NT2/D1 (cell line): ENCODE measurements at regions not wholly inside any gene's neighbourhood (a gene's known extent, or its start where the extent isn't known, plus 50 kb on each side); places are given as distances from the start of the nearest gene placed in this dataset.

Experiments used
- DNase-seq: peaks from one replicate; pipeline ENCODE4 v3.0.0-alpha.2; 2011; ENCODE audit warnings: low read depth, low spot score
- H3K27me3 ChIP-seq: 2 replicates; pipeline ENCODE4 v1.6.0; 2011; ENCODE audit warnings: mild to moderate bottlenecking; ENCODE audit not compliant: insufficient read length, insufficient read depth
- H3K36me3 ChIP-seq: 2 replicates; pipeline ENCODE4 v1.6.1; 2011; ENCODE audit warnings: mild to moderate bottlenecking, low read length, mixed read lengths; ENCODE audit not compliant: insufficient read depth, insufficient read length
- H3K4me1 ChIP-seq: 2 replicates; pipeline ENCODE4 v1.5.1; 2011; ENCODE audit not compliant: insufficient read depth, insufficient read length
- H3K4me3 ChIP-seq: 2 replicates; pipeline ENCODE4 v1.5.1; 2011; ENCODE audit warnings: low read depth; ENCODE audit not compliant: insufficient read length
- H3K9ac ChIP-seq: 2 replicates; pipeline ENCODE4 v1.6.0; 2011; ENCODE audit warnings: low read depth; ENCODE audit not compliant: insufficient read length
- H3K9me3 ChIP-seq: 2 replicates; pipeline ENCODE4 v1.5.1; 2011; ENCODE audit warnings: mild to moderate bottlenecking, low read length; ENCODE audit not compliant: insufficient read depth
- SUZ12 ChIP-seq: IDR thresholded peaks from 2 replicates; pipeline ENCODE4 v1.6.1; 2011; ENCODE audit not compliant: insufficient read length, insufficient read depth; ENCODE audit errors: extremely low read depth
- YY1 ChIP-seq: IDR thresholded peaks from 2 replicates; pipeline ENCODE4 v1.6.1; 2011; ENCODE audit not compliant: insufficient read length, insufficient read depth
- ZNF274 ChIP-seq: IDR thresholded peaks from 2 replicates; pipeline ENCODE4 v1.6.1; 2011; ENCODE audit warnings: mild to moderate bottlenecking, low read depth, low read length

DNA sequence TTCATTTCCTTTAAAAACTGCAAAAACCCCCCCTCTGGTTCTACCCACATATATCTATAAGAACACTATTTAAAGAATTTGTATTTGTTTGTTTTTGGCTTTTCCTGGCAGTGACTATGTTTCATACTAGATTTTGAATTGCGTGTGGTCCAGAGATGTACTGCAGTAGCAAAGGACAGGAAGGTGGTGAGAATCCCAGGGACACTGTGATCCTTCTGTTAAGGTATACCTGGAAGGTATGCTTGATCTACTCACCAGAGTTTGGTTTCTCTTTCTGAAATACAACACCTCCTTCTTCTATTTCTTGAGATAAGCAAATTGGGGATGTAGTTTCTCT is 129.6 kb upstream of the RASGEF1B start:
- Histone ChIP-seq H3K9ac (no peak overlapping the region), H3K27me3 (no peaks in the 10 kb centered on the region), H3K4me3 (no peak overlapping the region), H3K36me3 (no peaks in the 10 kb centered on the region), H3K9me3 (peaks cover 10% of the 10 kb centered on the region; the same call in 1 of the 2 replicates), H3K4me1 (no peaks in the 10 kb centered on the region)
- no peak for DNase-seq
- no peak for TF ChIP-seq ZNF274
- TF ChIP-seq YY1: no peak
- no peak for TF ChIP-seq SUZ12

- TF ChIP-seq SUZ12: no peak
- no peak for TF ChIP-seq YY1
- TF ChIP-seq ZNF274: no peak
- Histone ChIP-seq H3K4me3 (no peak overlapping the region), H3K9me3 (peaks cover 10% of the 10 kb centered on the region; the same call in 1 of the 2 replicates), H3K4me1 (no peaks in the 10 kb centered on the region), H3K27me3 (no peaks in the 10 kb centered on the region), H3K9ac (no peak overlapping the region), H3K36me3 (no peaks in the 10 kb centered on the region)
- DNase-seq: no peak
Measured at GRCh38 chr4:81600520-81601357, 129.0 kb upstream of the RASGEF1B start.

- Histone ChIP-seq H3K9me3 (peaks cover 10% of the 10 kb centered on the region; the same call in 1 of the 2 replicates), H3K4me3 (no peak overlapping the region), H3K36me3 (no peaks in the 10 kb centered on the region), H3K9ac (no peak overlapping the region), H3K27me3 (no peaks in the 10 kb centered on the region), H3K4me1 (no peaks in the 10 kb centered on the region)
- TF ChIP-seq YY1 (no peak), SUZ12 (no peak), ZNF274 (no peak)
- no peak for DNase-seq
Measured at GRCh38 chr4:81599742-81600380, 128.2 kb upstream of the RASGEF1B start.

GRCh38 chr4:81595798-81596610 is 124.3 kb upstream of the RASGEF1B start:
- H3K4me1 ChIP-seq: no peaks in the 10 kb centered on the region
- H3K27me3 ChIP-seq: no peaks in the 10 kb centered on the region
- H3K9ac ChIP-seq: no peak overlapping the region
- H3K4me3 ChIP-seq: no peak overlapping the region
- no peak for DNase-seq
- no peak for TF ChIP-seq ZNF274
- TF ChIP-seq SUZ12: no peak
- TF ChIP-seq YY1: no peak
- peaks cover 10% of the 10 kb centered on the region; the same call in 1 of the 2 replicates for H3K9me3 ChIP-seq
- no peaks in the 10 kb centered on the region for H3K36me3 ChIP-seq

DNA sequence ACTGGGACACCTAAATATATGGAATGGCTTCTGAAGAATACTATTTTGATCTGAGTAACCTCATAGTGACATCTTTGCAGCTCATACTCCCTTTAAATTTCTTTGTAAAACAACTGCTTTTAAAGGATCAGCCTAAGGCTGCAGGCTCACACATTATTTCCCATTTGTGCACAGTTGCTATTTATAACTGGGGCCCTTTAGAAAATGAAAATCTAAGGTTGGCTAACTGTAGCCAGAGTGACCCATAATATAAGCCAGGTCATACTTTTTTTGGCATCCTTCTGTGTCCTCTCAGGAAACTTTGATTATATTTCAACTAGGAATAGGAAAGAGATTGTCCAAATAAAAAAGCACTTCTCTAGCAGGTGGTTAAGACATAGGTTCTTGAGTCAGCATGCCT is 123.6 kb upstream of the RASGEF1B start:
- no peaks in the 10 kb centered on the region for H3K4me1 ChIP-seq
- H3K9me3 ChIP-seq: peaks cover 10% of the 10 kb centered on the region; the same call in 1 of the 2 replicates
- no peaks in the 10 kb centered on the region for H3K27me3 ChIP-seq
- H3K4me3 ChIP-seq: no peak overlapping the region
- DNase-seq: no peak
- TF ChIP-seq SUZ12 (no peak), YY1 (no peak), ZNF274 (no peak)
- H3K9ac ChIP-seq: no peak overlapping the region
- H3K36me3 ChIP-seq: no peaks in the 10 kb centered on the region

- no peaks in the 10 kb centered on the region for H3K27me3 ChIP-seq
- no peaks in the 10 kb centered on the region for H3K4me1 ChIP-seq
- H3K36me3 ChIP-seq: no peaks in the 10 kb centered on the region
- H3K4me3 ChIP-seq: no peak overlapping the region
- H3K9me3 ChIP-seq: peaks cover 10% of the 10 kb centered on the region; the same call in 1 of the 2 replicates
- H3K9ac ChIP-seq: no peak overlapping the region
- no peak for DNase-seq
- TF ChIP-seq ZNF274 (no peak), SUZ12 (no peak), YY1 (no peak)
Measured at GRCh38 chr4:81594490-81595159, 122.9 kb upstream of the RASGEF1B start.
